Lower leg skin (tissue), 3 donors: ENCODE measurements at regions not wholly inside any gene's neighbourhood (a gene's known extent, or its start where the extent isn't known, plus 50 kb on each side); places are given as distances from the start of the nearest gene placed in this dataset.

ENCODE experiments used
- POLR2A ChIP-seq, 2 donors: fragments of 450-650 bp; IDR thresholded peaks; one replicate each; pipeline ENCODE4 v1.6.1; 2016 to 2017; ENCODE audit warnings: antibody characterized with exemption in 2 of 2, mild to moderate bottlenecking in 1 of 2, moderate library complexity in 1 of 2
- TF ChIP-seq, protein P1 (sequence below), 3 donors: fragments of 450-650 bp; IDR thresholded peaks; one replicate each; pipeline ENCODE4 v1.5.1; 2016; ENCODE audit warnings: antibody characterized with exemption in 3 of 3, mild to moderate bottlenecking in 3 of 3, moderate library complexity in 2 of 3

DNA sequence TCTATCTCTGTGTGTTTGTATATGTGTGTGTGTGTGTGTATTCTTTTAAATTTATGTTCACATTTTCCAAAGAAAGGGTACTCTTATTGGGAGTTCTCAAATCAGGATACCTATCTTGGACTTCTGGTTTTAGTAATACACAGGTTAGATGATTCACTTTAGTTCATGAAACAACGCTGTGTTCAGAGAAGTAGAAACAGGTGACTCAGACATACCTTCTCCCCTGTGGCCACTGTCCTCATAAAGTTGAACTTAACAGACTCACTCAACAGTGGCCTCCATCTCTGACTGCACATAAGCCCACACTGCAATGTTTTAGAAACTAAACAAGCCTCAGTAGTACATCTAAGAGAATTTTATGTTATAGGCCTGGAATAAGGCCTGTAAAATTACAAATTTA is 566.6 kb upstream of the VRK2 start:
- TF ChIP-seq, protein P1, sequence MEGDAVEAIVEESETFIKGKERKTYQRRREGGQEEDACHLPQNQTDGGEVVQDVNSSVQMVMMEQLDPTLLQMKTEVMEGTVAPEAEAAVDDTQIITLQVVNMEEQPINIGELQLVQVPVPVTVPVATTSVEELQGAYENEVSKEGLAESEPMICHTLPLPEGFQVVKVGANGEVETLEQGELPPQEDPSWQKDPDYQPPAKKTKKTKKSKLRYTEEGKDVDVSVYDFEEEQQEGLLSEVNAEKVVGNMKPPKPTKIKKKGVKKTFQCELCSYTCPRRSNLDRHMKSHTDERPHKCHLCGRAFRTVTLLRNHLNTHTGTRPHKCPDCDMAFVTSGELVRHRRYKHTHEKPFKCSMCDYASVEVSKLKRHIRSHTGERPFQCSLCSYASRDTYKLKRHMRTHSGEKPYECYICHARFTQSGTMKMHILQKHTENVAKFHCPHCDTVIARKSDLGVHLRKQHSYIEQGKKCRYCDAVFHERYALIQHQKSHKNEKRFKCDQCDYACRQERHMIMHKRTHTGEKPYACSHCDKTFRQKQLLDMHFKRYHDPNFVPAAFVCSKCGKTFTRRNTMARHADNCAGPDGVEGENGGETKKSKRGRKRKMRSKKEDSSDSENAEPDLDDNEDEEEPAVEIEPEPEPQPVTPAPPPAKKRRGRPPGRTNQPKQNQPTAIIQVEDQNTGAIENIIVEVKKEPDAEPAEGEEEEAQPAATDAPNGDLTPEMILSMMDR (IDR thresholded peaks at IDR 0.05), result no peak
- no peak for TF ChIP-seq POLR2A (IDR thresholded peaks at IDR 0.05)
